ENCODE measurements at regions not wholly inside any gene's neighbourhood (a gene's known extent, or its start where the extent isn't known, plus 50 kb on each side); places are given as distances from the start of the nearest gene placed in this dataset.

DNA sequence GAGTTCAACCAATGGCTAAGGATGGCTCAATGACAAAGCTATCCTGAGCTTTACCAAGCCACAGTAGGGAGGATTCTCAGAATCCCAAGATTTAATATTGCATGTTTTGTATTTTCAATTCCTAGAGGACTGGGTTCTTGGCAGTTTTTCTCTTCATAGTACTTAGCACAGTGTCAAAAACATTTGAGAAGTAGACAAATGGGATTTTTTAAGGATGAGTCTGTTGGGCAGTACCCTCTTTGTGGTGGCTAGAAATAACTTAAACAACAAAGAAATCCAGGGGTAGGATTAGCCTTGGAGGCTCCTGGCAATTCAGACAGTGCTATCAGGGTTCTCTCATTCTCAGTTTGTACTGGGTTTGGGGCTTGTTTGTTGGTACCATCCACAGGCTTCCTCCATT, 212.8 kb upstream of the RORA start:
- Histone ChIP-seq H3K9me3 (peaks cover 0 to 1% of the 10 kb centered on the region in 2 donors), H3K27ac (no peak overlapping the region), H3K36me3 (no peaks in the 10 kb centered on the region), H3K4me1 (no peaks in the 10 kb centered on the region), H3K4me3 (no peak overlapping the region), H3K27me3 (no peaks in the 10 kb centered on the region)
- intact Hi-C loops (cut with DNase I) = no loop called here
- TF ChIP-seq, protein P1, sequence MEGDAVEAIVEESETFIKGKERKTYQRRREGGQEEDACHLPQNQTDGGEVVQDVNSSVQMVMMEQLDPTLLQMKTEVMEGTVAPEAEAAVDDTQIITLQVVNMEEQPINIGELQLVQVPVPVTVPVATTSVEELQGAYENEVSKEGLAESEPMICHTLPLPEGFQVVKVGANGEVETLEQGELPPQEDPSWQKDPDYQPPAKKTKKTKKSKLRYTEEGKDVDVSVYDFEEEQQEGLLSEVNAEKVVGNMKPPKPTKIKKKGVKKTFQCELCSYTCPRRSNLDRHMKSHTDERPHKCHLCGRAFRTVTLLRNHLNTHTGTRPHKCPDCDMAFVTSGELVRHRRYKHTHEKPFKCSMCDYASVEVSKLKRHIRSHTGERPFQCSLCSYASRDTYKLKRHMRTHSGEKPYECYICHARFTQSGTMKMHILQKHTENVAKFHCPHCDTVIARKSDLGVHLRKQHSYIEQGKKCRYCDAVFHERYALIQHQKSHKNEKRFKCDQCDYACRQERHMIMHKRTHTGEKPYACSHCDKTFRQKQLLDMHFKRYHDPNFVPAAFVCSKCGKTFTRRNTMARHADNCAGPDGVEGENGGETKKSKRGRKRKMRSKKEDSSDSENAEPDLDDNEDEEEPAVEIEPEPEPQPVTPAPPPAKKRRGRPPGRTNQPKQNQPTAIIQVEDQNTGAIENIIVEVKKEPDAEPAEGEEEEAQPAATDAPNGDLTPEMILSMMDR (IDR thresholded peaks at IDR 0.05) = no peak
- ATAC-seq = no peak
- DNase-seq = no peak

GRCh38 chr15:61426466-61426865, 197.4 kb upstream of the RORA start:
- no peaks in the 10 kb centered on the region for H3K4me1 ChIP-seq
- TF ChIP-seq, protein P1 (IDR thresholded peaks at IDR 0.05) = no peak
- DNase-seq (no peak), ATAC-seq (no peak)
- no peaks in the 10 kb centered on the region for H3K27me3 ChIP-seq
- no peak overlapping the region for H3K27ac ChIP-seq
- H3K9me3 ChIP-seq = no peaks in the 10 kb centered on the region
- intact Hi-C loops (cut with DNase I) = no loop called here
- H3K4me3 ChIP-seq = no peak overlapping the region
- no peaks in the 10 kb centered on the region for H3K36me3 ChIP-seq

GRCh38 chr15:61425934-61426333, 196.8 kb upstream of the RORA start:
- no peak for ATAC-seq
- no peak for DNase-seq
- Histone ChIP-seq H3K4me1 (no peaks in the 10 kb centered on the region), H3K4me3 (no peak overlapping the region), H3K9me3 (no peaks in the 10 kb centered on the region), H3K27ac (no peak overlapping the region), H3K36me3 (no peaks in the 10 kb centered on the region), H3K27me3 (no peaks in the 10 kb centered on the region)
- TF ChIP-seq, protein P1 (IDR thresholded peaks at IDR 0.05) = no peak
- intact Hi-C loops (cut with DNase I) = no loop called here

DNA sequence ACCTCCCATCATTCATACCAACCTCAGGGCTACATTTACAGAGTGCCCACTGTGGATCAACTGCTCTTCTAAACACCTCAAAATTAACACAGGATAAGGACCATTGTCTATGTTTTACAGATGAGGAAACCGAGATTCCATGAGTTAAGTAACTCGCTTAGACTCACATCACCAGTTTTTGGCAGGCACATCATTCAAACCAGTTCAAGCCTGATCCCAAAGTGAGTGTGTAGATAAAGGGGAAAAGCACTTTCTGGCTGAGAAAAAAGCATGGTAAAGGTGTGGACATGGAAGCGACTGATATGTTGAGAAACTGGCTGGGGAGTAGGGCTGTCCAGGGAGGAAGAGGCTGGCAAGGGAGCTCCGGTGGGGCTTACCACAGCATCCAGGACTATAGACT, 193.7 kb upstream of the RORA start:
- Histone ChIP-seq H3K36me3 (no peaks in the 10 kb centered on the region), H3K4me1 (no peaks in the 10 kb centered on the region), H3K27me3 (no peaks in the 10 kb centered on the region), H3K9me3 (no peaks in the 10 kb centered on the region), H3K27ac (no peak overlapping the region), H3K4me3 (no peak overlapping the region)
- DNase-seq (no peak), ATAC-seq (no peak)
- intact Hi-C loops (cut with DNase I) = no loop called here
- TF ChIP-seq, protein P1 (IDR thresholded peaks at IDR 0.05) = no peak

- Histone ChIP-seq H3K36me3 (no peaks in the 10 kb centered on the region), H3K4me1 (no peaks in the 10 kb centered on the region), H3K9me3 (no peaks in the 10 kb centered on the region), H3K27me3 (no peaks in the 10 kb centered on the region), H3K4me3 (no peak overlapping the region), H3K27ac (no peak overlapping the region)
- TF ChIP-seq, protein P1 (IDR thresholded peaks at IDR 0.05) = no peak
- DNase-seq = no peak
- ATAC-seq = no peak
- intact Hi-C loops (cut with DNase I) = no loop called here
These were observed 192.8 kb upstream of the RORA start for GRCh38 chr15:61421938-61422337.

Measured in left lung (tissue), 4 donors.